Peyer's patch (tissue), 4 donors: ENCODE measurements at regions not wholly inside any gene's neighbourhood (a gene's known extent, or its start where the extent isn't known, plus 50 kb on each side); places are given as distances from the start of the nearest gene placed in this dataset.

Experiments used
- POLR2A ChIP-seq, 2 donors: fragments of 450-650 bp; IDR thresholded peaks; one replicate each; pipeline ENCODE4 v1.5.1; 2017; ENCODE audit warnings: antibody characterized with exemption in 2 of 2, mild to moderate bottlenecking in 2 of 2, moderate library complexity in 2 of 2
- TF ChIP-seq, protein P1 (sequence below), 6 experiments: fragments of 450-650 bp in 4 of 6; fragments of 200-600 bp in 2 of 6; sonication (generic) in 1 of 6; IDR thresholded peaks; one replicate each; pipeline ENCODE4 v1.5.1; 2017 to 2019; ENCODE audit warnings: antibody characterized with exemption in 6 of 6, mild to moderate bottlenecking in 3 of 6, moderate library complexity in 1 of 6

DNA sequence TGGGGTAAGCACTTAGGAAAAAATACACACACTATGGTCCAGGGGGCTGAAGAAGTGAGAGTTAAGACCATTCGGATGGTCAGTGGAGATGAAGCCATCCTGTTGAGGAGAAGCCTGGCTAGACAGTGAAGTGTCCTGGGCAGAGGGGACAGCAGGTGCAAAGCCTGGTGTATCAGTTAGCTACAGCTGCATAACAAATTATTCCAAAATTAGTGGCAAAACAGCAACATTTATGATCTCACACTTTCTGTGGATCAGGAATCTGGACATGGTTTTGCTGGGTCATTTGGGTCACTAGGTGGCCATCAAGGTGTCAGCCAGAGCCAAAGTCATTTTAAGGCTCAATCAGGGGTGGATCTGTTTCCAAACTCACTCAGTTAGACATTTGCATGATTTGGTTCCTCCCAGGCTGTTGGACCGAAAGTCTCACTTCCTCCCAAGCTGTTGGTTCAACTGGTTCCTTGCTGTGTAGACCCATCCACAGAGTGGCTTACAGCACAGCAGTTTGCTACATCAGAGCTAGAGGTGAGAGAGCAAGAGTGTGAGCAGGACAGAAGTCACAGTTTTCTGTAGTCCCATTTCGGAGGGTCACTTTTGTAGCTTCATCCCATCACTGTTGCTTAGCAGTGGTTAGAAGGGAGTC is 80.1 kb upstream of the ALX4 start:
- TF ChIP-seq, protein P1, sequence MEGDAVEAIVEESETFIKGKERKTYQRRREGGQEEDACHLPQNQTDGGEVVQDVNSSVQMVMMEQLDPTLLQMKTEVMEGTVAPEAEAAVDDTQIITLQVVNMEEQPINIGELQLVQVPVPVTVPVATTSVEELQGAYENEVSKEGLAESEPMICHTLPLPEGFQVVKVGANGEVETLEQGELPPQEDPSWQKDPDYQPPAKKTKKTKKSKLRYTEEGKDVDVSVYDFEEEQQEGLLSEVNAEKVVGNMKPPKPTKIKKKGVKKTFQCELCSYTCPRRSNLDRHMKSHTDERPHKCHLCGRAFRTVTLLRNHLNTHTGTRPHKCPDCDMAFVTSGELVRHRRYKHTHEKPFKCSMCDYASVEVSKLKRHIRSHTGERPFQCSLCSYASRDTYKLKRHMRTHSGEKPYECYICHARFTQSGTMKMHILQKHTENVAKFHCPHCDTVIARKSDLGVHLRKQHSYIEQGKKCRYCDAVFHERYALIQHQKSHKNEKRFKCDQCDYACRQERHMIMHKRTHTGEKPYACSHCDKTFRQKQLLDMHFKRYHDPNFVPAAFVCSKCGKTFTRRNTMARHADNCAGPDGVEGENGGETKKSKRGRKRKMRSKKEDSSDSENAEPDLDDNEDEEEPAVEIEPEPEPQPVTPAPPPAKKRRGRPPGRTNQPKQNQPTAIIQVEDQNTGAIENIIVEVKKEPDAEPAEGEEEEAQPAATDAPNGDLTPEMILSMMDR (IDR thresholded peaks at IDR 0.05), result no peak
- no peak for TF ChIP-seq POLR2A (IDR thresholded peaks at IDR 0.05)
